Ishikawa (cell line): ENCODE measurements at regions not wholly inside any gene's neighbourhood (a gene's known extent, or its start where the extent isn't known, plus 50 kb on each side); places are given as distances from the start of the nearest gene placed in this dataset.

Experiments used
- CEBPB ChIP-seq: IDR thresholded peaks from 2 replicates; pipeline ENCODE4 v1.6.1; 2012
- CREB1 ChIP-seq: IDR thresholded peaks from 2 replicates; pipeline ENCODE4 v1.6.1; 2012; ENCODE audit warnings: low read depth
- EGR1 ChIP-seq: IDR thresholded peaks from 2 replicates; pipeline ENCODE4 v1.6.1; 2012
- EP300 ChIP-seq: IDR thresholded peaks from 2 replicates; pipeline ENCODE4 v1.6.1; 2012; ENCODE audit warnings: borderline replicate concordance
- FOXM1 ChIP-seq: IDR thresholded peaks from 2 replicates; pipeline ENCODE4 v1.6.1; 2012; ENCODE audit warnings: low read depth, borderline replicate concordance
- NFIC ChIP-seq: IDR thresholded peaks from 2 replicates; pipeline ENCODE4 v1.6.1; 2012
- RAD21 ChIP-seq: IDR thresholded peaks from 2 replicates; pipeline ENCODE4 v1.6.1; 2012; ENCODE audit warnings: low read depth
- TAF1 ChIP-seq: IDR thresholded peaks from 2 replicates; pipeline ENCODE4 v1.6.1; 2012; ENCODE audit warnings: low read depth, mild to moderate bottlenecking
- TCF12 ChIP-seq: IDR thresholded peaks from 2 replicates; pipeline ENCODE4 v1.6.1; 2012; ENCODE audit warnings: low read depth
- TEAD4 ChIP-seq: IDR thresholded peaks from 2 replicates; pipeline ENCODE4 v1.6.1; 2012
- USF1 ChIP-seq: IDR thresholded peaks from 2 replicates; pipeline ENCODE4 v1.6.1; 2012
- YY1 ChIP-seq: IDR thresholded peaks from 2 replicates; pipeline ENCODE4 v1.6.1; 2012; ENCODE audit warnings: low read depth
- ZBTB7A ChIP-seq: IDR thresholded peaks from 2 replicates; pipeline ENCODE4 v1.6.1; 2012; ENCODE audit warnings: low read depth
- TF ChIP-seq, protein P1 (sequence below): IDR thresholded peaks from 2 replicates; pipeline ENCODE4 v1.6.1; 2012; ENCODE audit warnings: low read depth, mild to moderate bottlenecking
- TF ChIP-seq, protein P2 (sequence below): IDR thresholded peaks from 2 replicates; pipeline ENCODE4 v1.6.1; 2012

GRCh38 chr2:128498086-128498485 lies 179.4 kb upstream of the HS6ST1 start:
- TF ChIP-seq EGR1, result no peak
- TF ChIP-seq FOXM1, result no peak
- no peak for TF ChIP-seq TCF12
- TF ChIP-seq CEBPB, result no peak
- TF ChIP-seq TAF1, result no peak
- TF ChIP-seq ZBTB7A, result no peak
- TF ChIP-seq RAD21, result no peak
- TF ChIP-seq YY1, result no peak
- no peak for TF ChIP-seq TEAD4

DNA sequence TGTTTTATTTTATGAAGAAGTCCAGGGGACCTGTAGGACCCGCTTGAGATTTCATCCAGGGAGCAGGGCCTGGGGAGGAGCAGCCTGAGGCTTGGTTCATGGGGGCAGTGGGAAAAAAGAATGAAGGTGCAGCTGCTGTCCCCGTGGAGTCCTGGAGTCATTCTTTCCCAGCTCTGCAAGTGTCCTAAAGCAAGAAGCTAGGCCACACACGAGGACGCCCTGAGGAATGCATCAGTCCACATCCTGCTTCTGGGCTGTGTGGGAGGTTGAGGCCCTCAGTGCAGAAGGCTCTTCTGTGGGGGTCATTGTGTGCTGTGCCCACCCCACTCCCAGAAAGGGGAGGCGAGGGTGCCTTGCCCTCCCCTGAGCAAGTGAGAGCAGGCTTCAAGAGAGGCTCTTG lies 179.9 kb upstream of the HS6ST1 start:
- TF ChIP-seq TAF1 (no peak), NFIC (no peak), CEBPB (no peak), ZBTB7A (no peak), RAD21 (no peak), FOXM1 (no peak), EGR1 (no peak), TCF12 (no peak), CREB1 (no peak), EP300 (no peak)
- TF ChIP-seq, protein P1, sequence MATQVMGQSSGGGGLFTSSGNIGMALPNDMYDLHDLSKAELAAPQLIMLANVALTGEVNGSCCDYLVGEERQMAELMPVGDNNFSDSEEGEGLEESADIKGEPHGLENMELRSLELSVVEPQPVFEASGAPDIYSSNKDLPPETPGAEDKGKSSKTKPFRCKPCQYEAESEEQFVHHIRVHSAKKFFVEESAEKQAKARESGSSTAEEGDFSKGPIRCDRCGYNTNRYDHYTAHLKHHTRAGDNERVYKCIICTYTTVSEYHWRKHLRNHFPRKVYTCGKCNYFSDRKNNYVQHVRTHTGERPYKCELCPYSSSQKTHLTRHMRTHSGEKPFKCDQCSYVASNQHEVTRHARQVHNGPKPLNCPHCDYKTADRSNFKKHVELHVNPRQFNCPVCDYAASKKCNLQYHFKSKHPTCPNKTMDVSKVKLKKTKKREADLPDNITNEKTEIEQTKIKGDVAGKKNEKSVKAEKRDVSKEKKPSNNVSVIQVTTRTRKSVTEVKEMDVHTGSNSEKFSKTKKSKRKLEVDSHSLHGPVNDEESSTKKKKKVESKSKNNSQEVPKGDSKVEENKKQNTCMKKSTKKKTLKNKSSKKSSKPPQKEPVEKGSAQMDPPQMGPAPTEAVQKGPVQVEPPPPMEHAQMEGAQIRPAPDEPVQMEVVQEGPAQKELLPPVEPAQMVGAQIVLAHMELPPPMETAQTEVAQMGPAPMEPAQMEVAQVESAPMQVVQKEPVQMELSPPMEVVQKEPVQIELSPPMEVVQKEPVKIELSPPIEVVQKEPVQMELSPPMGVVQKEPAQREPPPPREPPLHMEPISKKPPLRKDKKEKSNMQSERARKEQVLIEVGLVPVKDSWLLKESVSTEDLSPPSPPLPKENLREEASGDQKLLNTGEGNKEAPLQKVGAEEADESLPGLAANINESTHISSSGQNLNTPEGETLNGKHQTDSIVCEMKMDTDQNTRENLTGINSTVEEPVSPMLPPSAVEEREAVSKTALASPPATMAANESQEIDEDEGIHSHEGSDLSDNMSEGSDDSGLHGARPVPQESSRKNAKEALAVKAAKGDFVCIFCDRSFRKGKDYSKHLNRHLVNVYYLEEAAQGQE, result no peak
- TF ChIP-seq, protein P2, sequence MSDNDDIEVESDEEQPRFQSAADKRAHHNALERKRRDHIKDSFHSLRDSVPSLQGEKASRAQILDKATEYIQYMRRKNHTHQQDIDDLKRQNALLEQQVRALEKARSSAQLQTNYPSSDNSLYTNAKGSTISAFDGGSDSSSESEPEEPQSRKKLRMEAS, result no peak

DNA sequence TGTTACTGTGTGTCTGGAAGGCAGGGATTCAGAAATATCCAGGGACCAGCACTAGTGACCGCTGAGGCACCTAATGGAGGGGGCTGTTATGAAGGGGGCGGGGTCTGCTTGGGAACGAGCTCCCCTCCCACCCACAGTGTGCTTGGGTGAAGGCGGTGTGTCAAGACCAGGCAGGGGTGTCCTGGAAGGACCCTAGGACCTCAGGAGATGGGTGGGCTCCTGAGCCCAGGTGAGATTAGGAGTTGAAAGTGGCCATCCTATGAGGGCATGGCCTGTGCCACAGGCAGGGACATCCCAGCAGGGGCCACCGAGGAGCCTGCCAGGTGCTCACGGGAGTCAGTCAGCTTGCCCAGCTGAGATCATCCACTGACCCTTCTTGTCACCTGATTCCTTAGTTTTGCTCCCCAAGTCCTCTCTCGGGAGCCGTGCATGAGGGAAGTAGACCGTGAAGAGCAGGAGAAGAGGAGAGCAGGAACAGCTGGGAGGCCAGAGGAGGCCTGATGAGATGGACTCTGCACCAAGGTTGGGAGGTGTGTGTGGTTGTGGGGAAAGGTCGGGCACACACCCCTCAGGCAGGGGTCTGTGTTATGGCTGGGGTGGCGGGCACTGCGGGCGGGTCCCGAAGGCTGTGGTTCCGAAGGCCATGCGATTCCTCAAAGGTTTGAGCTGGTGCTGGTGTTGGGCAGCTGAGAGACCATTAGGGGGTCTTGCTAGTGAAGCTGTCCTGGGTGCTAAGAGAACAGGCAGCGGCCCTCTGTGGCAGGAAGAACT lies 180.9 kb upstream of the HS6ST1 start:
- TF ChIP-seq, protein P1, result no peak
- TF ChIP-seq NFIC (no peak), USF1 (no peak), TAF1 (no peak), CREB1 (no peak), EGR1 (no peak), FOXM1 (no peak), YY1 (no peak)
- TF ChIP-seq, protein P2, result no peak

DNA sequence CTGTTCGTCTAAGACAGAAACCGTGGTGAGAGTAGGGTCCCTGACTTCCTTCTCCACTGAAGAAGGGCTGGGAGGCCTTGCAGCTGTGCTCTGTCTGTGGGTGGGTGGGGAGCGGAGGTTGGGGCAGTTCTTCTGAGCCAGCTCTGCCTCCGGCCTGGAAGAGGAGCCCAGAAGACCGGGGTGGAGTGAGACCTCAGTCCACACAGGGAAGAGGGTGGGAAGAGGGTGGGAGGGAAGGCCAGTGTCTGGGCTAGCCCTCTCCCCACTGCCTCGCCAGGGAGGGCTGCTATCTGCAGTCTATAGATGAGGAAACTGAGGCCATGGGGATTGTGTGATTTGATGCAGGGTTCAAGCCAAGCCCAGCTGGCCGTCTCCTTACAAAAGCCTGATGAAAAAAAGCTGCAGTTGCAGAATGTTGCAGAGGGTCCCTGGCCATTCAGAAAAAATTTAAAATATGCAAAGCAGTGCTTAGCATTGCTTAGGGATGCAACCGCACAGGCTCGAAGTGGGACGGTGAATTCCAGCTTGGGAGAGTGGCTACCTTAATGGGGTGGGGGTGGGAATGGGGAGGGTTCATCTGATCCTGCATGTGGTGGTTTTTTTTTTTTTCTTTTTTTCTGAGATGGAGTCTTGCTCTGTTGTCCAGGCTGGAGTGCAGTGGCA lies 181.6 kb upstream of the HS6ST1 start:
- TF ChIP-seq FOXM1, result no peak
- no peak for TF ChIP-seq USF1
- no peak for TF ChIP-seq EGR1
- TF ChIP-seq, protein P2, result no peak
- TF ChIP-seq TAF1, result no peak
- TF ChIP-seq RAD21, result no peak
- TF ChIP-seq ZBTB7A, result no peak
- TF ChIP-seq EP300, result no peak
- TF ChIP-seq TEAD4, result no peak
- TF ChIP-seq, protein P1, result no peak
- TF ChIP-seq CEBPB, result no peak
- TF ChIP-seq YY1, result no peak
- no peak for TF ChIP-seq NFIC
- no peak for TF ChIP-seq CREB1
- no peak for TF ChIP-seq TCF12
